ENCODE measurements at regions not wholly inside any gene's neighbourhood (a gene's known extent, or its start where the extent isn't known, plus 50 kb on each side); places are given as distances from the start of the nearest gene placed in this dataset.

DNA sequence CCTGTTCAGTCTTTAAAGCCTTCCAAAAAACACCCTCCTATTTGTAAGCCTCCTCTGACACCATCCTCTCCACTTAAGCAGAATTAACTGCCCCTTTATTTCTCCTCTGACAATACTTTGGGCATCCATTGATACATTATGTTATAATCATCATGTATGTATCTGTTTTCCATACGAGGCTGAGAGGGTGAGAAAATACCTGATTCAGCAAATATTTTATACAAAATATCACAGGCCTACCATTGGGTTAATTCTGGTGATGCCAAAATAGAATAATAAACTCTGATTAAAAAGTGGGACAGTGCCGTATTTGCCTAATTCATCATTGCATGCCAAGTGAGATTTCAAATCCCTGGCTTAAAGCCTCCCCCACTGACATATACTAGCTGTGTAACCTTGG, 118.2 kb upstream of the ADAMTS9 start:
- no peak overlapping the region for H3K4me3 ChIP-seq (ENCODE audit: low read depth, low read length)
- TF ChIP-seq, protein P1, sequence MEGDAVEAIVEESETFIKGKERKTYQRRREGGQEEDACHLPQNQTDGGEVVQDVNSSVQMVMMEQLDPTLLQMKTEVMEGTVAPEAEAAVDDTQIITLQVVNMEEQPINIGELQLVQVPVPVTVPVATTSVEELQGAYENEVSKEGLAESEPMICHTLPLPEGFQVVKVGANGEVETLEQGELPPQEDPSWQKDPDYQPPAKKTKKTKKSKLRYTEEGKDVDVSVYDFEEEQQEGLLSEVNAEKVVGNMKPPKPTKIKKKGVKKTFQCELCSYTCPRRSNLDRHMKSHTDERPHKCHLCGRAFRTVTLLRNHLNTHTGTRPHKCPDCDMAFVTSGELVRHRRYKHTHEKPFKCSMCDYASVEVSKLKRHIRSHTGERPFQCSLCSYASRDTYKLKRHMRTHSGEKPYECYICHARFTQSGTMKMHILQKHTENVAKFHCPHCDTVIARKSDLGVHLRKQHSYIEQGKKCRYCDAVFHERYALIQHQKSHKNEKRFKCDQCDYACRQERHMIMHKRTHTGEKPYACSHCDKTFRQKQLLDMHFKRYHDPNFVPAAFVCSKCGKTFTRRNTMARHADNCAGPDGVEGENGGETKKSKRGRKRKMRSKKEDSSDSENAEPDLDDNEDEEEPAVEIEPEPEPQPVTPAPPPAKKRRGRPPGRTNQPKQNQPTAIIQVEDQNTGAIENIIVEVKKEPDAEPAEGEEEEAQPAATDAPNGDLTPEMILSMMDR (IDR thresholded peaks at IDR 0.05; ENCODE audit: insufficient read depth, low read length), result no peak
- no peak for DNase-seq (ENCODE audit: low read depth)

DNA sequence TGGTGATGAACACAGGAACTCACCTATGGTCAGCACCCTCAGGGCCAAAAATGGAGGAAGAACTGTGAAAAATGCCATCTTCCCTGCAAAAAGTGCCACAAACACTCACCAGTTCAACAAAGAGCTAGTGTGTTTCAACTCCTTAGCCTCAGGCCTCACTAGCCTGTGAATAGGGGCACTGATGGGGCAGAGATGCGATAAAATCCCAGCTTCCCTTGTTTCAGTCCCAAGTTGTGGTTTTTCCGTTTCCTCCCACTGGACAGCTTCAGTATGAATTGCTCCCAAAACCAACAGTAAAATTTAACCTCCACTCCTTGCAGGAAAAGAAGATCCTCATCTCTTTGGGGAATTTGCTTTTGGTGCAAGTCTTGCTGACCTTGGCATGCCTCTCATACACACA, 117.4 kb upstream of the ADAMTS9 start:
- TF ChIP-seq, protein P1 (IDR thresholded peaks at IDR 0.05; ENCODE audit: insufficient read depth, low read length), result no peak
- no peak for DNase-seq (ENCODE audit: low read depth)
- no peak overlapping the region for H3K4me3 ChIP-seq (ENCODE audit: low read depth, low read length)

DNA sequence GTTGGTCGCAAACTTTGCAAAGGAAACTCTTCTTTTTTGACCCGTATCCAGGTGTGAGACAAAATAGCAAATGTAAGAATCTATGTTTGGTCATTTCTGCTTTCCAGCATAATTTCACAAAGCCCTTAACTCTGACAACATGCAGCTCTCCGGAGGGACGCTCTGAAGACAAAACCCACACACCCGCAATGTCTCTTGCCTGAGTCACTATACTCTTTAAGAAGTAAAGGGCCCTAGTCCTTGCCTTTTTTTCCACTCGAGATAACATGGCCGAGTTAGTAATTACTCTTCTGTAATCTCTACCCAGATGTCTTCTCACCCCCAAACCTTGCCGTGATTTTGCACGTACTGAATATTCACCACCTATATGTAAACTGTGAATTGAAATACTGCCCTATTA, 115.7 kb upstream of the ADAMTS9 start:
- H3K4me3 ChIP-seq (ENCODE audit: low read depth, low read length), result no peak overlapping the region
- TF ChIP-seq, protein P1 (IDR thresholded peaks at IDR 0.05; ENCODE audit: insufficient read depth, low read length), result no peak
- no peak for DNase-seq (ENCODE audit: low read depth)

DNA sequence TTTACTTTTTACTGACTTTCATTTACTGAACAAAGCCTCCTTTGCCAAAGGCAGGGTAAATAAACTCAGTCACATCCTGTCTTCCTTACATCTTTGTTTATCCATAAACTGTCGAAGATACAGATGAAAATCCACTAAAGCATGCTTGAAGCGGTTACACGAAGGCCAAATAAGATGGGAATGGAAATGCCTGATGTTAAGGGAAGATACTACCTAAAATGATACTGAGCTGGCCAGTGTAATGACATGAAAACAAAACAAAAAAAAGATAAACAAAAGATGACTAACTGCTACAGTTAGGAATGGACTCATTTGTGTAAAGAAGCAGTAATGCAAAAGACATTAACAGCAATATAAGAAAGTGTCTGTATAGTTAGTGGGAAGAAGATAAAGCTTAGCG, 114.7 kb upstream of the ADAMTS9 start:
- TF ChIP-seq, protein P1 (IDR thresholded peaks at IDR 0.05; ENCODE audit: insufficient read depth, low read length), result no peak
- no peak overlapping the region for H3K4me3 ChIP-seq (ENCODE audit: low read depth, low read length)
- no peak for DNase-seq (ENCODE audit: low read depth)

DNA sequence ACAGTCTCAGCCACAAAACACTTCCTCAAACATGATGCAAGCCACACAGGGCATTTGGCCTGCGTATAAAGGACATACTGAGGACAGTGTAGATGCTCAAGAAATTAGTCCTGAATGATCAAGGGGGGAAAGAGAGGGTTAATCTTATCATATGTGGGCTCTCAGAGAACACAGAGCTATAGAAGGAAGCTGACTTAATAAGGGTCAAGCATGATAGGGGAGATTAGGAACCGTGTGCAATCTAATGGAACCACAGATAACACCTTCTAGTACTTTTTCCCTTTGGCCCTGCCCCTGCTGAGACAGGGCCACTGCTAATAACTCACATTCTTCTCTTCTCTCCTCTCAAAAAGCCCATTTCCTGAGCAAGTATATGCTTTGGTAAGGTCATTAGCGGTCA, 114.1 kb upstream of the ADAMTS9 start:
- TF ChIP-seq, protein P1 (IDR thresholded peaks at IDR 0.05; ENCODE audit: insufficient read depth, low read length), result no peak
- no peak overlapping the region for H3K4me3 ChIP-seq (ENCODE audit: low read depth, low read length)
- no peak for DNase-seq (ENCODE audit: low read depth)

DNA sequence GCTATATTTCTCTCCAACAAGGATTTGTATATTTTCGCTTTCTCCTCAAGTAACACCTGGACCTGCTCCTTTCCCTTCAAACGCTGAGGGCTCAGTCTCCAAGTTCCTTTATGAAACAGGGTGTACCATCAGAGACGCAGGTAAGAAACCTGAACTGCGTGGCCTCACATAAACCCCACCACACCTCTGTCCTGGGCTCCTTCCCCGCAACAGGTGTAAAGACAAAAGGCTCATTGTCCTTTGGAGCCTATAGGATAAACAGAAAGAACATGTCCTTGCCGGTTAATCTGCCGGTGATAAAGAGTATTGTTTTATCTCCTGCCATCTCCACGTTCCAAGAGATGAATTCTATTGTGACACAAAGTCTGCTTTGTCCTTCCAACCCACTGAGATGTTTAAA, 111.8 kb upstream of the ADAMTS9 start:
- DNase-seq (ENCODE audit: low read depth), result no peak
- H3K4me3 ChIP-seq (ENCODE audit: low read depth, low read length), result no peak overlapping the region
- TF ChIP-seq, protein P1 (IDR thresholded peaks at IDR 0.05; ENCODE audit: insufficient read depth, low read length), result no peak

DNA sequence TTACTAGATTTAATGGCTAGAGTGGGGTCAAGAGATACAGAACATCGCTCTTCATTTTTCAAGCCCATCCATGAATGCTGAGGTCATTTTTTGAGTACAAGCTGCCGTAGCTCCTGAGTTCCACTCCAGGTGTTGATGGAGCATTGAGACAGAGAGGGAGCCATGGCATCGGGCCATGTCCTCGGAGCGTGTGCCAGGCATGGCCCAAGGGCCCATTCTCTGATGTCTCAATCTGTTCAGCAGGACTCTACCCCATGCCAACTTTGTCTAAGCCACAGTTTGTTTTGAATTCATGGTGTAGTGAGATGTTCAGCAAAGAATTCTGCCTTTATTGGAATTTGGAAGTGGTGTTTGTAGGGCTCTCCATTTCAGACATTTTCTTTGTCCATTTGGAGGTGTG, 110.5 kb upstream of the ADAMTS9 start:
- H3K4me3 ChIP-seq (ENCODE audit: low read depth, low read length), result no peak overlapping the region
- TF ChIP-seq, protein P1 (IDR thresholded peaks at IDR 0.05; ENCODE audit: insufficient read depth, low read length), result no peak
- DNase-seq (ENCODE audit: low read depth), result no peak

All from fibroblast of the aortic adventitia (primary cell).